HL-60 (cell line): ENCODE measurements at regions not wholly inside any gene's neighbourhood (a gene's known extent, or its start where the extent isn't known, plus 50 kb on each side); places are given as distances from the start of the nearest gene placed in this dataset.

ENCODE experiments used
- DNase-seq, 2 experiments: peaks; one replicate each; pipeline ENCODE4 v3.0.0-alpha.2; 2010 to 2020; ENCODE audit warnings: low read depth in 1 of 2, low spot score in 1 of 2
- H3K27ac ChIP-seq: fragments of 250-450 bp; sonication (Bioruptor Pico); replicated peaks from 2 replicates; pipeline ENCODE4 v1.5.1; 2020; ENCODE audit warnings: mild to moderate bottlenecking, moderate library complexity
- H3K27me3 ChIP-seq: fragments of 250-450 bp; sonication (Bioruptor Pico); 2 replicates; pipeline ENCODE4 v1.5.1; 2021; ENCODE audit warnings: mild to moderate bottlenecking, moderate library complexity; ENCODE audit not compliant: insufficient read depth, poor library complexity, severe bottlenecking
- H3K4me3 ChIP-seq: replicated peaks from 2 replicates; pipeline ENCODE4 v1.5.1; 2011; ENCODE audit warnings: mild to moderate bottlenecking, control low read depth, low read length; ENCODE audit not compliant: insufficient read depth
- GABPA ChIP-seq: IDR thresholded peaks from 2 replicates; pipeline ENCODE4 v1.6.1; 2012; ENCODE audit warnings: low read depth
- POLR2AphosphoS5 ChIP-seq: IDR thresholded peaks from 2 replicates; pipeline ENCODE4 v1.6.1; 2012; ENCODE audit warnings: low read depth
- SPI1 ChIP-seq: IDR thresholded peaks from 2 replicates; pipeline ENCODE4 v1.6.1; 2012; ENCODE audit warnings: low read depth, mild to moderate bottlenecking, borderline replicate concordance
- TF ChIP-seq, protein P1 (sequence below): IDR thresholded peaks from one replicate; pipeline ENCODE4 v1.5.1; 2011; ENCODE audit warnings: low read length, control low read depth, inconsistent platforms; ENCODE audit not compliant: insufficient read depth
- TF ChIP-seq, protein P2 (sequence below): IDR thresholded peaks from 2 replicates; pipeline ENCODE4 v1.6.1; 2012; ENCODE audit warnings: low read depth; ENCODE audit not compliant: insufficient replicate concordance

- no peak for DNase-seq
- peak; percentile 15; the same call in 1 of the 2 replicates for TF ChIP-seq SPI1
- TF ChIP-seq, protein P1, sequence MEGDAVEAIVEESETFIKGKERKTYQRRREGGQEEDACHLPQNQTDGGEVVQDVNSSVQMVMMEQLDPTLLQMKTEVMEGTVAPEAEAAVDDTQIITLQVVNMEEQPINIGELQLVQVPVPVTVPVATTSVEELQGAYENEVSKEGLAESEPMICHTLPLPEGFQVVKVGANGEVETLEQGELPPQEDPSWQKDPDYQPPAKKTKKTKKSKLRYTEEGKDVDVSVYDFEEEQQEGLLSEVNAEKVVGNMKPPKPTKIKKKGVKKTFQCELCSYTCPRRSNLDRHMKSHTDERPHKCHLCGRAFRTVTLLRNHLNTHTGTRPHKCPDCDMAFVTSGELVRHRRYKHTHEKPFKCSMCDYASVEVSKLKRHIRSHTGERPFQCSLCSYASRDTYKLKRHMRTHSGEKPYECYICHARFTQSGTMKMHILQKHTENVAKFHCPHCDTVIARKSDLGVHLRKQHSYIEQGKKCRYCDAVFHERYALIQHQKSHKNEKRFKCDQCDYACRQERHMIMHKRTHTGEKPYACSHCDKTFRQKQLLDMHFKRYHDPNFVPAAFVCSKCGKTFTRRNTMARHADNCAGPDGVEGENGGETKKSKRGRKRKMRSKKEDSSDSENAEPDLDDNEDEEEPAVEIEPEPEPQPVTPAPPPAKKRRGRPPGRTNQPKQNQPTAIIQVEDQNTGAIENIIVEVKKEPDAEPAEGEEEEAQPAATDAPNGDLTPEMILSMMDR = no peak
- TF ChIP-seq POLR2AphosphoS5 = no peak
- TF ChIP-seq GABPA = no peak
- no peak overlapping the region for H3K27ac ChIP-seq
Measured at GRCh38 chr4:12926189-12927066, 557.7 kb downstream of the RAB28 start.

DNA sequence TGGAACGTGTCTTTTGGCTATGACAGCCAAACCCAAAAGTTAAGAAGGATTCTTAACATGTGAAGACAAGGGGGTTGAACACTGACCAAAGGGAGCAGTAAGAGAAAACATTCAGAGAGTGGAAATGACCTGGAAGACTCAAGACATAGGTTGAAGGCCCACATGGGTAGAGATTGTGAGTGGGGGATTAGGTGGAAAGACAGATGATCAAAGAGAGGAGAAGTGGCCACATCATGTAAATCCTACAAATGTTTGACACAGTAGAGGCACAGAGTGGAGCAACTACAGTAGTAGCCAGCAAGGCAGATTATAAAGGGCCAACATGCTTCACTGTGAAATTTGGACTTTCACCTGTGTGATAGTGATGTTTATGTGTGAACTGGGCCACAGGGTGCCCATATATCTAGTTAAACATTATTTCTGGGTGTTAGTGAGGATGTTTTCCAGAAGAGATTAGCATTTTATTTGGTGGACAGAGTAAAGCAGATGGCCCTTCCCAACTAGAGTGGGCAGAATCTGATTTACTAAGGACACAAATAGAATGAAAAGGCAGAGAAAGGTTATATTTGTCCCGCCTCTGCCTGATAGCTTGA is 559.3 kb downstream of the RAB28 start:
- DNase-seq = no peak
- TF ChIP-seq POLR2AphosphoS5 (no peak), GABPA (no peak), SPI1 (no peak)
- TF ChIP-seq, protein P2, sequence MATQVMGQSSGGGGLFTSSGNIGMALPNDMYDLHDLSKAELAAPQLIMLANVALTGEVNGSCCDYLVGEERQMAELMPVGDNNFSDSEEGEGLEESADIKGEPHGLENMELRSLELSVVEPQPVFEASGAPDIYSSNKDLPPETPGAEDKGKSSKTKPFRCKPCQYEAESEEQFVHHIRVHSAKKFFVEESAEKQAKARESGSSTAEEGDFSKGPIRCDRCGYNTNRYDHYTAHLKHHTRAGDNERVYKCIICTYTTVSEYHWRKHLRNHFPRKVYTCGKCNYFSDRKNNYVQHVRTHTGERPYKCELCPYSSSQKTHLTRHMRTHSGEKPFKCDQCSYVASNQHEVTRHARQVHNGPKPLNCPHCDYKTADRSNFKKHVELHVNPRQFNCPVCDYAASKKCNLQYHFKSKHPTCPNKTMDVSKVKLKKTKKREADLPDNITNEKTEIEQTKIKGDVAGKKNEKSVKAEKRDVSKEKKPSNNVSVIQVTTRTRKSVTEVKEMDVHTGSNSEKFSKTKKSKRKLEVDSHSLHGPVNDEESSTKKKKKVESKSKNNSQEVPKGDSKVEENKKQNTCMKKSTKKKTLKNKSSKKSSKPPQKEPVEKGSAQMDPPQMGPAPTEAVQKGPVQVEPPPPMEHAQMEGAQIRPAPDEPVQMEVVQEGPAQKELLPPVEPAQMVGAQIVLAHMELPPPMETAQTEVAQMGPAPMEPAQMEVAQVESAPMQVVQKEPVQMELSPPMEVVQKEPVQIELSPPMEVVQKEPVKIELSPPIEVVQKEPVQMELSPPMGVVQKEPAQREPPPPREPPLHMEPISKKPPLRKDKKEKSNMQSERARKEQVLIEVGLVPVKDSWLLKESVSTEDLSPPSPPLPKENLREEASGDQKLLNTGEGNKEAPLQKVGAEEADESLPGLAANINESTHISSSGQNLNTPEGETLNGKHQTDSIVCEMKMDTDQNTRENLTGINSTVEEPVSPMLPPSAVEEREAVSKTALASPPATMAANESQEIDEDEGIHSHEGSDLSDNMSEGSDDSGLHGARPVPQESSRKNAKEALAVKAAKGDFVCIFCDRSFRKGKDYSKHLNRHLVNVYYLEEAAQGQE = no peak
- TF ChIP-seq, protein P1 = no peak
- no peak overlapping the region for H3K27ac ChIP-seq
- H3K4me3 ChIP-seq = no peak overlapping the region
- H3K27me3 ChIP-seq = no peaks in the 10 kb centered on the region

More at GRCh38 chr4:12926189-12927066, 557.7 kb downstream of the RAB28 start:
- Histone ChIP-seq H3K4me3 (no peak overlapping the region), H3K27me3 (no peaks in the 10 kb centered on the region)

DNA sequence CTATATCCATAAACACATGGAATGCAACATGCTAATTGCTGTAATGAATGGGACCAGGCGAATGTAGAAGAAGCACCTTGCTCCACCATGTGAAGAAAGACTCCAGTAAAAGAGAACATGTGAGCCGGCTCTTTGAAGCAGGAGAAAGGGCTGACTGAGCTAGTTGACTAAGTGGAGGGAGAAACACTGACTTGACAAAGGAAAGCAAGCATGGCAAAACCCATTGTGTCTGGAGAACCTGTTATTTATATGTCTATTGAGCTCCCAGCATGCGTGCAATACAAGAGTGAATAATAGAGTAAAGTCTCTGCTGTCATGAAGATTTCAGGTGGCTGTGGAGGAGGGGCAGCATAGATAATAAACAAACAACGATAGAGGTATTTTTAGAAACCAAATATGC is 559.9 kb downstream of the RAB28 start:
- no peak overlapping the region for H3K27ac ChIP-seq
- TF ChIP-seq GABPA = no peak
- TF ChIP-seq, protein P2 = no peak
- TF ChIP-seq POLR2AphosphoS5 = no peak
- TF ChIP-seq SPI1 = no peak
- TF ChIP-seq, protein P1 = no peak
- no peak for DNase-seq
- H3K4me3 ChIP-seq = no peak overlapping the region
- H3K27me3 ChIP-seq = no peaks in the 10 kb centered on the region
